ENCODE measurements at regions not wholly inside any gene's neighbourhood (a gene's known extent, or its start where the extent isn't known, plus 50 kb on each side); places are given as distances from the start of the nearest gene placed in this dataset.
"Not testable (repeated sequence)": the region's sequence is repeated elsewhere in the genome, so short reads cannot be mapped to it uniquely, and the experiment has no call there.

DNA sequence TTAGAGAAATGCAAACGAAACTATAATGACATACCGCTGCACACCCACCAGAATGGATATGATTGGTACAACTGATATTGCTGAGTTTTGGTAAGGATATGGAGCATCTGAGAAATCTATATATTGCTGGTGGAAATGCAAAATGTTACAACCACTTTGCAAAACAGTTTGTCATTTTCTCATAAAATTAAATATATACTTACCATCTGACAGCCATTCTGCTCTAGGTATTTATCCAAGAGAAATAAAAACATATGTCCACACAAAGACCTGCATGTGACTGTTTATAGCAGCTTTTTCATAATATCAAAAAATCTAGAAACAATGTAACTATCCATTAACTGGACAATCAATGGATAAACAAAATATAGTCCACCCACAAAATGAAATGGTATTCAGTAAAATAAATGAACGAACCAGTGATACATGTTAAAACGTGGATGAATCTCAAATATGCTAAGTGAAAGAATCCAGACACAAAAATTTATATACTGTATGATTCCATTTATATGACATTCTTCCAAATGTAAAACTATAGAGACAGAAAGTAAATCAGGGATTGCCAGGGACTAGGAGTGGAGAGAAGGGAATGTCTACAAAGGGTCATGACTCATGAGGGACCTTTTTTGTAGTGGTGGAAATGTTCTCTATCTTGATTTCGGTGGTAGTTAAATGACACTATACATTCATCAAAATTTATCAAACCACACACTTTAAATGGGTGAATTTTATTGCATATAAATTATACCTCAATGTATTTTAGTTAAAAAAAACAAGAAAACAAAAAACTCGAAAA is 312.0 kb upstream of the GLI3 start:
- no peak for DNase-seq (ENCODE audit: low read depth, low spot score)
- H3K4me3 ChIP-seq (ENCODE audit: low read length): no peak overlapping the region

DNA sequence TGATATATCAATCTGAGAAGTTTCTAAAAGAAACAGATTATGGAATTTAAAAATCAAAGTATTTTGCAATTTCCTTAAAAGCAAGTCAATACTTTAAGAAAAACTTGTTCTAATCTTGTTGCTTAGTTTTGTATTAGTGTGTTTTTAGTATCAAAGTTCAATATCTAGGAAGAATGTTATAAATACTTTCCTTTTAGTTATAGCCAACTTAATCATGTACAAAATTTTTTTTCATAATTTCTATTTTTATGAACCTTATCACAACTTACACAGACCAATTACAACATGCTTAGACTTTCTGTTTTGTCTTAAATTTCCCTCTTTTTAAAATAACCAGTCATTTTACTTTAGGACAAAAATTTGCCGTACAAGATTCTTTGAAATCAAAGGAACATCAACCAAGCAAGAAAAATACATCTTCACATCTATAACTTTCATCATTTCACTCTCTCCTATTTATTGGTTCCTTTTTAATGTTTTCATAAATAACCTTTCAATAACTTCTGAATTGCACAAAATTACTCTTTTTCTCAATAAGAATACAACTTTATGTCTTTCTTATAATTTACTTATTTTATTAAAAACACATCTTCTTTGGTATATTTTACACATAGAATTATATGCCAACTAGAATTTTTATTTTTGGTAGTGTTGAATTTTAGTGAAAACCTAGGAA is 308.2 kb upstream of the GLI3 start:
- no peak overlapping the region for H3K4me3 ChIP-seq (ENCODE audit: low read length)
- DNase-seq (ENCODE audit: low read depth, low spot score): no peak

DNA sequence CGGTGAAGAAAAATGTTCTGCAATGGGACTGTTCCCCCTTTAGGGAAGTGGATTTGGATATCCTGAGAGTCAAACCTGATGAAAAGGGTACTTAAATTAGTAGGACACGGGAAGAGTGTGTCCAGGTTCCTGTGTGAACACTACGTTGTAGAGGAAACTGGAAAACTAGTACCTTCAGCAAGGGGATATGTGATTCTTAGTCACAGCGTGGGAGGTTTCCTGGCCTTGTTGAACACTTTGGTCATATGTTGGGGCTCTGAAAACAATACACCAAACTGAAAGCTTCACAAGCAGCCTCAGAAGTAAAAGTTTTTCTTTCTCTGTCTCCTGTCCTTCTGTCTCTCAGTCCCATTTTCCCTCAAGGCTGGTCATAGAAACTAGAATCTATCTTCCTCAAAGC is 306.9 kb upstream of the GLI3 start:
- no peak overlapping the region for H3K4me3 ChIP-seq (ENCODE audit: low read length)
- no peak for DNase-seq (ENCODE audit: low read depth, low spot score)

DNA sequence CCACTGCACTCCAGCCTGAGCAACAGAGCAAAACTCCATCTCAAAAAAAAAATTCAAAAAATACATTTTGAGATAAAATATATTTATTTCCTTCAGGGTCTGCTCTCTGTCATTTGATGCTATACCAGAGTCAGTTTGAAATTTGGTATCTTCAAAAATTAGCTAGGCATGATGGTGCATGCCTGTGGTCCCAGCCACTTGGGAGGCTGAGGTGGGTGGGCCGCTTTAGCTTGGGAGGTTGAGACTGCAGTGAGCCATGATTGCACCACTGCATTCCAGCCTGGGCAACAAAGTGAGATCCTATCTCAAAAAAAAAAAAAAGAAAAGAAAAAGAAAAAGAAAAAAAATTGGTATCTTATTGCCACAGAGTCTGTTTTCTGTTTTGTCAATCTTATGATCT is 305.4 kb upstream of the GLI3 start:
- not testable (repeated sequence) for DNase-seq (ENCODE audit: low read depth, low spot score); H3K4me3 ChIP-seq (ENCODE audit: low read length)

DNA sequence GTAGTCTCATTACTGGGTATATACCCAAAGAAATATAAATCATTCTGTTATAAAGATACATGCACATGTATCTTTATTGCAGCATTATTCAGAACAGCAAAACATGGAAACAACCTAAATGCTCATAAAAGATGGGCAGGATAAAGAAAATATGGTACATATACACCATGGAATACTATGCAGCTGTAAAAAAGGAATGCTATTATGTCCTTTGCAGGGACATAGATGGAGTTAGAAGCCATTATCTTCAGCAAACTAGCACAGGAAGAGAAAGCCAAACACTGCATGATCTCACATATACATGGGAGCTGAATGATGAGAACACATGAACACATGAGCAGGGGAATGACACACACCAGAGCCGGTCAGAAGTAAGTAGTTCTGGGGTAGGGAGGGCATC is 297.4 kb upstream of the GLI3 start:
- no peak for DNase-seq (ENCODE audit: low read depth, low spot score)
- H3K4me3 ChIP-seq (ENCODE audit: low read length): no peak overlapping the region

DNA sequence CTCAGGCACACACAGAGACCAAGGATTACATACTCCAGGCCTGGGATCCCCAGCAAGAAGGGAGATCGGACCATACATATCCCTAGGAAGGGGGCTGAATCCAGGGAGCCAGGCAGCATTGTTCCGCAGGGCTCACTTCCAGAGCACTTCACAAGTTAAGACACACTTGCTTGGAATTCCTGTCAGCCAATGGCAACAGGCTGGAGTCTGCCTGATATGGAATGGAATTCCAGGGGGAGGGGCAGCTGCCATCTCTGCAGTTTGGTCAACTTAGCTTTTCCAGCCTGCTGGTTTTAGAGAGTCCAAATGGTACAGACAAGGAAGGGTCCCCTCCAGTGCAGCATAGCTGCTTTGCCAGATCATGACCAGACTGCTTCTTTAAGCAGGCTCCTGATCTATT is 290.0 kb upstream of the GLI3 start:
- no peak overlapping the region for H3K4me3 ChIP-seq (ENCODE audit: low read length)

DNA sequence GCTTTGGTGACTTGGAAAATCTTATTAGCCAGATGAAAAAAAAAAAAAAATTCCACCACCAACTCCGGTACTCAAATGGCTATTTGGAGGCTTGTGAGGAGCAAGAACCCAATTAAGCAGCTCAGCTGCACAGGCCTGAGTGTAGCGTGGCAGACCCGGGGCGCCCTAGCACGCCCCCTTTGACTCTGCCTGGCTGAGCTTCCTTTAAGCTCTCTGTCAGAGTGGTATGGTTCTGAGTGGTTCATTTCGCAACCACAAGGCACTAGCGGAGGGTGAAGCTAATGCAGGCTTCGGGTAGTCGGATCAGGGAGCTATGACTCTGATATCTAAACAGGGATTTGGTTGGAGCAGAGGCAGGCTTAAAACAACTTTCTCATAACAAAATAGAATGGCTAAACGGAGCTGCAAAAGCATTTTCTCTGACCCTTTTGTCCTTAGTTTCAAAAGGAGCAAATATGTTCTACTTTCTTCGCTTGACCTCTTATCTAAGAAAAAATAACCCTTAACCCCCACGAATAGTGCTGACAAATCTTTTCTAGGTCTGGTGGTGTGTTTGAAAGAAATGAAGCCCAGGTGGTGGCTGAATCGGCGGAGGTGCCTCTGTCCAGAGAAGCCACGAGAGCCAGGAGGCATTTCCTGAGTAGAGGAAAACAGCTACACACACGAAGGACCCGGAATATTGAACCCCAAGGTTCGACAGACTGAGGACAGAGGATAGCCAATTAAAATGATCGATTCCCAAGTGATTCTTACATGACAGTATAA is 285.4 kb upstream of the GLI3 start:
- no peak overlapping the region for H3K4me3 ChIP-seq (ENCODE audit: low read length)
- no peak for DNase-seq (ENCODE audit: low read depth, low spot score)

More for the DNA sequence above, 290.0 kb upstream of the GLI3 start:
- DNase-seq (ENCODE audit: low read depth, low spot score): no peak

DNA sequence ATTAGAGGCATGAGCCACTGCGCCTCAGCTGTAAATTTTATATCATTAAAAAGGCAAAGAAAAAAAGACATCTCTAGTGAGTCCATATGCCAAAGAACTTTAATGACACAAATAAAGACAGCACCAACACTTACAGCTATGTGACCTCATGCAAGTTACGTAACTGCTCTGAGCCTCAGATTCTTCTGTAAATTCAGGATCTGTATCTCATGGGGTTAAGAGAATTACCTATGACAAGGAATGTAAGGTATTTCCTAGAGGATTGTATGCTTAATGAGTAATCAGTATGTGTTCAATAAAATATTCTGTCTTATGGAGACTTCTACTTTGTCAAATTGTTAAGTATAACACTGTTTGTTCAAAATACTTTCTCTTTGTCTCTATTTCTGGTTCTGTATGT is 274.0 kb upstream of the GLI3 start:
- no peak overlapping the region for H3K4me3 ChIP-seq (ENCODE audit: low read length)
- DNase-seq (ENCODE audit: low read depth, low spot score): no peak

DNA sequence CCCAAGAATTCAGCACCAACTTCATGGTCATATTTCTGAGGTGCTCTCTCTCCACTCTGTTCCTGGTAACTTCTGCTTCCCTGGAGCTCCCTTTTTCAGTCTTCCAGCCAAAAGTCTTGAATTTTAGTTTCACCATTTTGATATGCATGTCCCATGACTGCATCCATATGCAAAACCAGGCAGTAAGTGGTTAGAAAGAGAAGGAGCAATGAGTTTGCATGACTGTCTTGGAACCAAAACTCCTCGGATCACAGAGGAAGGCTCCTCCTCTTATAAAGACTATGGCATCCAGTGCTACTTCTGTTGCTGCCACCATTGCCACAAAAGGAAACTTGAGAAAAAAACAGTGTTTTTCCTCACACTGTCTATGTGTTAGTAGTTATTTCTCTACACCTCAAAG is 269.1 kb upstream of the GLI3 start:
- no peak for DNase-seq (ENCODE audit: low read depth, low spot score)

DNA sequence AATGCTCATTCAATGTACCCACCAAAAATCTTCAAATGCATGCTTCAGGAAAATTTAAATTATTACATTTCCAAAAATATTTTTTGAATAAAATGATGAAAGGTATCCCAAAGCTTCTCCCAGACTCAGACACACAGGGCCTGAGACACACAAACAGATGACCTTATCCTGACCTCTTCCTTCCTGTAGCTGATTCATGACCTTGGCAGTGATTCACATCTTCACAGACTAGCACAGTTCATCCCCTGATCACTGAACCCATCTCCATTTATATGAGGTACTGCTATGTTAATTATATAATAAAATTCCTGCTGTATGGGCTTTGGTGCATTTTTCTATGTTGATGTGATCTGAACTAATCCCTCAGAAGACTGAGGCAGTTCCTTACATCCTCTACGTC is 265.0 kb upstream of the GLI3 start:
- no peak for DNase-seq (ENCODE audit: low read depth, low spot score)
- no peak overlapping the region for H3K4me3 ChIP-seq (ENCODE audit: low read length)

More for the DNA sequence above, 269.1 kb upstream of the GLI3 start:
- no peak overlapping the region for H3K4me3 ChIP-seq (ENCODE audit: low read length)

DNA sequence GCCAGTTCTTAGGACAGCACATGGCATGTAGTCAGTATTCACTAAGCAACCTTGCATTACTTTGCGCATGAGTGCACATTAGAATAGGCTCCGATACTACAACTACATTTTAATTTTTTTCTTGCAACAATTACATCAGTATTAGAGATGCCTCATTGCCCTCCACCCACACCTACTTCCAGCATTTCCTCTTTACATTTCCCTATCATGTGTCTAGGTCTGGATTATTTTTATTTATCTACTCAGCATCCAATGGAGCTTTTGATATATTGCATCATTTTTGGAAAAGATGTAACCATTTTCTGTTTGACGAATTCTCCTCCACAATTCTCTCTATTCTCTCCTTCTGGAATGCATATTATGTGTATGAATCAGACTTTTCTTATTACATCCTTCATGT is 258.2 kb upstream of the GLI3 start:
- H3K4me3 ChIP-seq (ENCODE audit: low read length): no peak overlapping the region
- no peak for DNase-seq (ENCODE audit: low read depth, low spot score)

DNA sequence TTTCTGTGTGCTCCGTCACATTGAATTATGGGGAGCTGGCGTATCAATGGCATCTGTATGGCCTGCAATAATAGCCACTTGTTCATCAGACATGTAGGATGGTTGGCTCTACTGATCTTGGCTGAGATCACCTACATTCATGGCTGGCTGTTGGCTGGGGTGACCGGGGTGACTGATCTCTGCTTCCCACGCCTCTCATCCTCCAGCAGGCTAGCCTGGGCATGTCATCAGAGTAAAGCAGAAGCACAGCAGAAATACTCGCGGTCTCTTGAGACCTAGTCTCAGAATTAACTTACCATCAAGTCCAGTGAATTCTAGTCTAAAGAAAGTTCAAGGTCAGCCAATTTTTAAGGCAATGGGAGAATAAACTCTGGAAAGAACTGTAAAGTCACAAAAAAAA is 257.7 kb upstream of the GLI3 start:
- no peak for DNase-seq (ENCODE audit: low read depth, low spot score)
- H3K4me3 ChIP-seq (ENCODE audit: low read length): no peak overlapping the region

DNA sequence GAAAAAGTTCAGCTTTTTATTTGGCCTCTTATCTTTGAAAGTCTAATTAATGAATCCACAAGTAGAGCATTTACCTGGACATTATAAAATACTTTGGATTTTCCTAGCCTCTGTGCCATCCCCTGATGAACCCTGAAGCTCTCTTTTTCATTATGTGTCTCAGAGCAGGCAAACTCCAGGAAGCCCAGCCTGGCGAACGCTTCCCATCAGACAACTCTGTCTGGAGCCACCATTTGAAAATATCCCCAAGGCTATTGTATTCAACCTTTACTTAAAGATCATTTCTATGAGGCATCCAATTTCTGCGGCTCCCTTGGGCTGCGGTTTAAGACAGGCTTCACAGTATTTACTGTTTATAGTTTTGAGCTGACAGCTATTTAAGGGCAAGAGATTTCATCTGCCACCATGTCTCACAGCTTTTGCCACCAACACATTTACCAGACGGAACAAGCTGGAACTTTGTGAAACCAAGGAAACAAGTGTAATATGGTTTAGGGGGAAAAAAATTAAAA is 257.2 kb upstream of the GLI3 start:
- no peak overlapping the region for H3K4me3 ChIP-seq (ENCODE audit: low read length)
- no peak for DNase-seq (ENCODE audit: low read depth, low spot score)

DNA sequence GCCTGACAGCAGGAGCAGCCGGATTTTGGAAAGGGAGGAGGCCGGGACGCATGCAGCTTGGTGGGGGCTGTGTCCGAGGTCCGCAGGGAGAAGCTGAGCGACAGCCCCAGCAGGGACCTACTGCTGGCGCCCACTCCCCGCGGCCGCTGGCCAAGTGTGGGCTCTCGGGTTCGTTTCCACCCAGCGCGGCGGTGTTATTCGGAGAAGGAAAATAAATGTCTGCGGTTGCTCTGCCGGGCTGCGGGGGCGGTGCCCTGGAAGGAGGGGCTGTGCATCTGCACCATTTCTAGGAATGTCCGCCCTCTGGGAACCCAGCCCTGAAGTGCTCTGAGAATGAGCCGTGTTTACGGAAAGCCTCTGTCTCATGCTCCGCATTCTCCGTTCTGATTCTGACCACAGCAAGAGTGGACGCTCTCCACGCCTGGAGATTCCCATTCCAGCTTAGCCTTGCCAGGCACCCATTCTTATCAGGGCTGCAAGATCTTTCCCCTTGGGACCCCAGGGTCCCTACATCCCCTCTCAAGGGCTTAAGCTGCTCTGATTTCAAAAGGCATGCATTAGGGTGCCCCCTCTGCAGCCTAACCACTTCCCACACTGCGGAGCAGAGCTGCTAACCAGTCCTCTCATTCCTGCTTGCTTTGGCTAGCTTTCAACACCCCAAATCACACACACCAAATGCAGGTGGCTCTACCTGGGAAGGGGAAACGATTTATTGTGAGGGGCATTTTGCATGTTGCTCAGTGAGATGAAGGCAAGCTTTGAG is 256.6 kb upstream of the GLI3 start:
- DNase-seq (ENCODE audit: low read depth, low spot score): no peak

DNA sequence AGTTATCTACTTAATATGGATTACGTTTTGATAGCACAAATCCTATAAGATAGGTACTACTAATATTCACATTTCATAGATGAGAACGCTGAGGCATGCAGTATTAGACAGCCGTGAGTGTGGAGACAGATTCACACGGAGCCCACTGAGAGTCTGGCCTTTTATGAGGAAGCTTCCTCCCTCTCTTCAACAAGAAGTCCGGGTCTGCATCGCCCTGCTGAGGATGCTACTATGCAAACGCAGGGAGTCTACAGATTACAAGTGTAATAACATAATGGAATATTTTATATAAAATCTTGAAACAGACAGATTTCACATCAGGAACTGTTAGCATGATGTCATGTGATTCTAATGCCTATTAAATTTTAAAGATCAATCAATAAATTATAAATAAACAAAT is 255.9 kb upstream of the GLI3 start:
- no peak for DNase-seq (ENCODE audit: low read depth, low spot score)
- no peak overlapping the region for H3K4me3 ChIP-seq (ENCODE audit: low read length)

More for the DNA sequence above, 256.6 kb upstream of the GLI3 start:
- H3K4me3 ChIP-seq (ENCODE audit: low read length): no peak overlapping the region

DNA sequence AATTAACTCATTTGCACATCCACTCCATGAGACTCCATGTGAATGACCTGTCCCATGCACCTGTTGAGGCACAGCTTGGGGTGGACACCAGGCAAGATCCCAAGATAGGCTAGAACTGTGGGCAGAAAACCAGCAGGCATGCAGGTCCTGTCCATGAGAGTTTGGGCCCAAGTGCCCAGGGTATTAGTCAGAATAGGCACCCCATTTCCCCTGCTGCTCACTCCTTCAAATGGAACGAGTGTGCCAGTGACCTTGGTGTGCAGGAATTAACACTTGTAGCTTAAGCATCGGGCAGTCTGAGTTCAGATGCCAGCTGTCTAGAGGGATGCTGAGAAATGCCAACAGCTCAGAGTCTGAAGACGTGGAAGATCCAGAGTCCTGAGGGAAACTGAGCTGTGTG is 254.1 kb upstream of the GLI3 start:
- DNase-seq (ENCODE audit: low read depth, low spot score): no peak
- H3K4me3 ChIP-seq (ENCODE audit: low read length): no peak overlapping the region

DNA sequence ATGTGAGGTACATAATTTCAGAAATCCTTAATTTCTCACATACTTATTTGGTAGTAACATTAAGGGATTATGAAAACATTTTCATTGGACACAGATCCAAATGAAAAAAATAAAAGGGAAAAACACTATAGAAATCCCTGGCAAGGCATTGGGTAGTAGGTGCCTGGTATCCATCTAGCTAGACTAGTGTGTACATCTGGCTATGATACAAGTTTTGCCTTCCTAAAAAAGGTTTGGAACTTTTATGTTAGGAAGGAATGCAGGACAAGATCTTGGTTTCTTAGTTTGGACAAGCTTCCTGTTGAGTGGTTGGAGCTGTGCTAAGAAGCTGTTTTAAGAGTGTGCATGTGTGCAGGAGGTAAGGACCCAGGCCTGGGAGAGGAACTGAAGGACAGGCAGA is 252.3 kb upstream of the GLI3 start:
- DNase-seq (ENCODE audit: low read depth, low spot score): no peak
- no peak overlapping the region for H3K4me3 ChIP-seq (ENCODE audit: low read length)

DNA sequence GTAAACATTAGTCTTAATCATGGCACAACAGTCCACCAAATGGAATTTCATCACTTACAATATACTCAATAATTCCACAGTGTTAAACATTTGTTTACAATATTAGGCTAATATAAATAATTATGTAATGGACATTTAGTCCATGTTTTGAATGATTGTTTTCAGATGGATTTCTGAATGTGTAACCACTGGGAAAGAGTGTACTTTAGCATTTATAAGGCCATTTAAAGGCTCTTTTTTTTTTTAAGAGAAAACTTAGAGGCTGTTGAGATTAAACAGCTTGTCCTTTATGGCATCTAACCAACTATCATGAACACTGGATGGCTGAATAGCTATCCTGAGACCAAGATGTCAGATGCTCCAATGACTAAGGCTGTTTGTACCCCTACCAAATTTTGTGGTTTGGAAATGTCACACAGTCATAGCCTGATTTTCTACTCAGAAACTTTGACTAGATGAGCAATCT is 248.3 kb upstream of the GLI3 start:
- no peak for DNase-seq (ENCODE audit: low read depth, low spot score)
- H3K4me3 ChIP-seq (ENCODE audit: low read length): no peak overlapping the region

DNA sequence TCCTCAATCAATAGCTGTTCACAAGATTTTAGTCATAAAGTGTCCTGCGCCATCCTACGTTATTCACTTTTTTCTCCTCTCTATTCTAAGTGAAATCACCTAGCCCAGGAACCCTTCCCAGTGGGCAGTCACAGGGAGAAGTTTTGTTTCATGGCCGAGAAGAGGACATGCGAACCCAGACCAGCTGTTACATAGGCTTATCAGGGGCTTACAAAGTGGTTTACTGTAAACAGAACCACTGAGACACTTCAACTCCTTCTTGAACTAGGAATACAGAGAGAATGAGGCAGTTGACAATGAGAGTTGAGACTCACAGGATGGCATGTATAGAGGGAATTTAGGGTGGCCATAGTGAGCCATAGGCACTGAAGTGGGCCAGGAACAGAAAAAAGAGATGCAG is 246.9 kb upstream of the GLI3 start:
- H3K4me3 ChIP-seq (ENCODE audit: low read length): no peak overlapping the region
- DNase-seq (ENCODE audit: low read depth, low spot score): no peak
